ENCODE measurements at regions not wholly inside any gene's neighbourhood (a gene's known extent, or its start where the extent isn't known, plus 50 kb on each side); places are given as distances from the start of the nearest gene placed in this dataset.

GRCh38 chr5:54795777-54796176 is 189.6 kb downstream of the ESM1 start:
- no peaks in the 10 kb centered on the region for H3K36me3 ChIP-seq
- no peak for ATAC-seq
- in situ Hi-C loops (cut with MboI; ENCODE audit: low sequenced_read_pairs in 4 of 4) (loop anchor here in 1 of 4 donors (25.0 kb wide), 1 partner anchor 108 kb away; no protein-coding TSS in a partner anchor), intact Hi-C loops (cut with DNase I; ENCODE audit: low total_unique reads) (no loop called here)
- no peak overlapping the region for H3K27ac ChIP-seq
- no peaks in the 10 kb centered on the region for H3K27me3 ChIP-seq
- no peak overlapping the region for H3K4me3 ChIP-seq
- no peak for TF ChIP-seq POLR2A (IDR thresholded peaks at IDR 0.05)
- TF ChIP-seq CTCF (IDR thresholded peaks at IDR 0.05 in 4 of 5, conservative IDR thresholded peaks at IDR 0.05 in 1 of 5), result no peak
- H3K9me3 ChIP-seq, result no peaks in the 10 kb centered on the region
- H3K4me1 ChIP-seq, result no peaks in the 10 kb centered on the region
- no peak for DNase-seq

- in situ Hi-C loops (cut with MboI; ENCODE audit: low sequenced_read_pairs in 4 of 4), result loop anchor here in 1 of 4 donors (25.0 kb wide), 1 partner anchor 108 kb away; no protein-coding TSS in a partner anchor
- intact Hi-C loops (cut with DNase I; ENCODE audit: low total_unique reads), result no loop called here
These were observed 190.1 kb downstream of the ESM1 start for GRCh38 chr5:54795284-54795683.

GRCh38 chr5:54794135-54794975 is 191.0 kb downstream of the ESM1 start:
- Histone ChIP-seq H3K27me3 (no peaks in the 10 kb centered on the region), H3K9me3 (no peaks in the 10 kb centered on the region), H3K36me3 (no peaks in the 10 kb centered on the region), H3K4me1 (no peaks in the 10 kb centered on the region), H3K27ac (no peak overlapping the region), H3K4me3 (no peak overlapping the region)
- in situ Hi-C loops (cut with MboI; ENCODE audit: low sequenced_read_pairs in 4 of 4) (loop anchor here in 1 of 4 donors (25.0 kb wide), 1 partner anchor 107 kb away; no protein-coding TSS in a partner anchor), intact Hi-C loops (cut with DNase I; ENCODE audit: low total_unique reads) (no loop called here)
- no peak for DNase-seq
- no peak for ATAC-seq
- TF ChIP-seq POLR2A (IDR thresholded peaks at IDR 0.05) (no peak), CTCF (IDR thresholded peaks at IDR 0.05 in 4 of 5, conservative IDR thresholded peaks at IDR 0.05 in 1 of 5) (no peak)

More at GRCh38 chr5:54795284-54795683, 190.1 kb downstream of the ESM1 start:
- Histone ChIP-seq H3K4me3 (no peak overlapping the region), H3K27ac (no peak overlapping the region), H3K9me3 (no peaks in the 10 kb centered on the region), H3K27me3 (no peaks in the 10 kb centered on the region), H3K36me3 (no peaks in the 10 kb centered on the region), H3K4me1 (no peaks in the 10 kb centered on the region)
- ATAC-seq (no peak), DNase-seq (no peak)
- TF ChIP-seq CTCF (IDR thresholded peaks at IDR 0.05 in 4 of 5, conservative IDR thresholded peaks at IDR 0.05 in 1 of 5), result no peak
- no peak for TF ChIP-seq POLR2A (IDR thresholded peaks at IDR 0.05)

- TF ChIP-seq CTCF (IDR thresholded peaks at IDR 0.05 in 4 of 5, conservative IDR thresholded peaks at IDR 0.05 in 1 of 5) (no peak), POLR2A (IDR thresholded peaks at IDR 0.05) (no peak)
- ATAC-seq (no peak), DNase-seq (no peak)
- Histone ChIP-seq H3K36me3 (no peaks in the 10 kb centered on the region), H3K4me3 (no peak overlapping the region), H3K4me1 (no peaks in the 10 kb centered on the region), H3K27me3 (no peaks in the 10 kb centered on the region), H3K27ac (no peak overlapping the region), H3K9me3 (no peaks in the 10 kb centered on the region)
- intact Hi-C loops (cut with DNase I; ENCODE audit: low total_unique reads), result no loop called here
- in situ Hi-C loops (cut with MboI; ENCODE audit: low sequenced_read_pairs in 4 of 4), result loop anchor here in 1 of 4 donors (25.0 kb wide), 1 partner anchor 106 kb away; no protein-coding TSS in a partner anchor
These were observed 191.8 kb downstream of the ESM1 start for GRCh38 chr5:54793468-54794134.
